CD14-positive monocyte (primary cell): ENCODE measurements at regions not wholly inside any gene's neighbourhood (a gene's known extent, or its start where the extent isn't known, plus 50 kb on each side); places are given as distances from the start of the nearest gene placed in this dataset.

Experiments used
- DNase-seq, 3 donors: peaks; one replicate each; pipeline ENCODE4 v3.0.0-alpha.2; 2011 to 2022
- H2AFZ ChIP-seq: 2 replicates; pipeline ENCODE4 v1.6.0; 2012; ENCODE audit warnings: mild to moderate bottlenecking, low read depth, low read length, inconsistent platforms; ENCODE audit not compliant: insufficient read depth, poor library complexity, severe bottlenecking
- H3K27ac ChIP-seq, 2 donors: 1 replicate in 1 of 2; 2 replicates in 1 of 2; pipeline ENCODE4 v1.5.1; 2012 to 2013; ENCODE audit warnings: low read length in 2 of 2, control low read depth in 1 of 2, inconsistent platforms in 1 of 2, low read depth in 1 of 2, mild to moderate bottlenecking in 1 of 2
- H3K27me3 ChIP-seq, 2 donors: one replicate each; pipeline versions ENCODE4 v1.6.0 to v1.6.1; 2011 to 2013; ENCODE audit warnings: low read length in 2 of 2; ENCODE audit not compliant: control insufficient read depth in 2 of 2, insufficient read depth in 2 of 2
- H3K36me3 ChIP-seq, 2 donors: replicated peaks in 1 of 2; 1 replicate in 1 of 2; 2 replicates in 1 of 2; pipeline versions ENCODE4 v1.5.1 to v1.6.1; 2012 to 2013; ENCODE audit warnings: low read length in 2 of 2, control low read depth in 1 of 2, inconsistent platforms in 1 of 2, mild to moderate bottlenecking in 1 of 2; ENCODE audit not compliant: insufficient read depth in 2 of 2, control insufficient read depth in 1 of 2
- H3K4me1 ChIP-seq, 2 donors: 1 replicate in 1 of 2; 2 replicates in 1 of 2; pipeline versions ENCODE4 v1.5.1 to v1.6.1; 2012 to 2013; ENCODE audit warnings: low read length in 2 of 2, control low read depth in 1 of 2, inconsistent platforms in 1 of 2, mild to moderate bottlenecking in 1 of 2, moderate library complexity in 1 of 2; ENCODE audit not compliant: insufficient read depth in 2 of 2, control insufficient read depth in 1 of 2
- H3K4me2 ChIP-seq: replicated peaks from 2 replicates; pipeline ENCODE3; 2012; ENCODE audit warnings: low read length, moderate library complexity, mild to moderate bottlenecking; ENCODE audit not compliant: poor library complexity, severe bottlenecking; ENCODE audit errors: extremely low read depth
- H3K4me3 ChIP-seq, 3 experiments: fragments of 200-600 bp in 1 of 3; sonication (generic) in 1 of 3; replicated peaks in 1 of 3; 1 replicate in 2 of 3; 2 replicates in 1 of 3; pipeline ENCODE4 v1.5.1; 2011 to 2013; ENCODE audit warnings: low read length in 3 of 3, mild to moderate bottlenecking in 3 of 3, control low read depth in 2 of 3, low read depth in 2 of 3, inconsistent platforms in 1 of 3, moderate library complexity in 1 of 3
- H3K79me2 ChIP-seq: 2 replicates; pipeline ENCODE4 v1.6.0; 2012; ENCODE audit warnings: mild to moderate bottlenecking, control low read depth, inconsistent platforms, low read length, moderate library complexity; ENCODE audit not compliant: insufficient read depth
- H3K9ac ChIP-seq: 2 replicates; pipeline ENCODE4 v1.6.0; 2017; ENCODE audit warnings: low read length, mild to moderate bottlenecking; ENCODE audit not compliant: insufficient read depth, poor library complexity, severe bottlenecking
- H3K9me3 ChIP-seq, 2 donors: replicated peaks in 1 of 2; 1 replicate in 1 of 2; 2 replicates in 1 of 2; pipeline versions ENCODE4 v1.5.1 to v1.6.1; 2012 to 2013; ENCODE audit warnings: low read length in 2 of 2, control low read depth in 1 of 2; ENCODE audit not compliant: control insufficient read depth in 1 of 2, insufficient read depth in 1 of 2
- H4K20me1 ChIP-seq: 2 replicates; pipeline ENCODE4 v1.6.0; 2012; ENCODE audit warnings: mild to moderate bottlenecking, low read length, control low read depth, moderate library complexity; ENCODE audit not compliant: insufficient read depth
- H3K27ac Mint-ChIP-seq, 7 donors: one replicate each; pipeline ENCODE4 v1.8.0; 2020; ENCODE audit warnings: mild to moderate bottlenecking in 7 of 7, mixed read lengths in 7 of 7, moderate library complexity in 6 of 7, inconsistent platforms in 2 of 7
- H3K27me3 Mint-ChIP-seq, 3 donors: one replicate each; pipeline ENCODE4 v1.8.0; 2021 to 2022; ENCODE audit warnings: low read depth in 3 of 3, mild to moderate bottlenecking in 3 of 3, mixed read lengths in 3 of 3, moderate library complexity in 3 of 3, inconsistent platforms in 1 of 3
- H3K36me3 Mint-ChIP-seq, 2 donors: one replicate each; pipeline ENCODE4 v1.8.0; 2020; ENCODE audit warnings: mixed read lengths in 2 of 2, inconsistent platforms in 1 of 2, mild to moderate bottlenecking in 1 of 2
- H3K4me1 Mint-ChIP-seq: one replicate; pipeline ENCODE4 v1.8.0; 2020; ENCODE audit warnings: mild to moderate bottlenecking, mixed read lengths
- H3K4me3 Mint-ChIP-seq, 2 donors: one replicate each; pipeline ENCODE4 v1.8.0; 2020; ENCODE audit warnings: mild to moderate bottlenecking in 2 of 2, mixed read lengths in 2 of 2, moderate library complexity in 1 of 2
- H3K9me3 Mint-ChIP-seq, 7 donors: one replicate each; pipeline ENCODE4 v1.8.0; 2020 to 2022; ENCODE audit warnings: mixed read lengths in 7 of 7, mild to moderate bottlenecking in 6 of 7, moderate library complexity in 6 of 7, inconsistent platforms in 2 of 7
- CTCF ChIP-seq: fragments of 200-600 bp; IDR thresholded peaks from one replicate; pipeline ENCODE4 v1.8.0; 2022; ENCODE audit warnings: antibody characterized with exemption, mild to moderate bottlenecking
- WGBS: methylation state at CpG from one replicate; pipeline ENCODE4 v1.1.5; 2013; ENCODE audit warnings: missing lambda C conversion rate; ENCODE audit not compliant: insufficient coverage; 5-methylcytosine and 5-hydroxymethylcytosine counted together
- intact Hi-C, 2 donors: fragments of 100-400 bp; cut with micrococcal nuclease; formaldehyde crosslinking; loops; one replicate each; pipeline versions ENCODE4 v1.15.0 to v1.15.1; 2023

GRCh38 chr9:11159318-11159862, 546.6 kb upstream of the PTPRD start:
- Histone ChIP-seq H2AFZ (no peak overlapping the region), H3K79me2 (no peaks in the 10 kb centered on the region), H3K4me1 (no peaks in the 10 kb centered on the region), H3K4me2 (no peak overlapping the region), H4K20me1 (no peaks in the 10 kb centered on the region), H3K9me3 (peaks cover 13 to 19% of the 10 kb centered on the region in 2 donors), H3K4me3 (no peak overlapping the region), H3K27me3 (no peaks in the 10 kb centered on the region), H3K9ac (no peak overlapping the region), H3K27ac (no peak overlapping the region), H3K36me3 (no peaks in the 10 kb centered on the region)
- intact Hi-C loops: no loop called here
- Mint-ChIP-seq H3K4me3 (no peak overlapping the region), H3K27ac (no peak overlapping the region), H3K36me3 (no peaks in the 10 kb centered on the region), H3K9me3 (peaks cover 0 to 6% (median 3%) of the 10 kb centered on the region in 7 donors), H3K4me1 (no peaks in the 10 kb centered on the region), H3K27me3 (no peaks in the 10 kb centered on the region)
- TF ChIP-seq CTCF: no peak
- DNase-seq: no peak
- WGBS: no CpG with 5 or more reads among the region's 1 CpG

DNA sequence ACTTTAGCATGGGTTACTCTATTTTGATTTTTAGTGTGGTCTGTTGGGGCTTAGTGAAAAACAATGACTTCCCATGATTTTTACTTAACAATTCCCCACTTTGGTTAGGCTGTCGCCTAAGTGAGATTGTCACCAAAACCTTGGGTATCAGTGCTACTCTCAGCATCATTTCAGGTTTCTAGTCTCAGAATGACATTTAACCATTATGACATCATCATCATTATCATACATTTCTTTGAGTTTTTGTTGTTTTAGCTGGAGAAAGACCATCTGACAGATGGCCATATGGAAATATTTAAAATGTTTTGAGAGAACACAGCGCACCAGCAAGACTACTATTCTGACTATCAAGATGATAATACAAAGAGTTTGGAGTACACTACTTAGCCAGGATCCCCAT, 551.0 kb upstream of the PTPRD start:
- H3K4me3 ChIP-seq: no peak overlapping the region
- H3K9me3 Mint-ChIP-seq: peaks cover 0 to 1% (median 0%) of the 10 kb centered on the region in 7 donors
- WGBS: 20% methylated on average over 1 of the region's 2 CpGs
- no peaks in the 10 kb centered on the region for H3K79me2 ChIP-seq
- intact Hi-C loops: no loop called here
- H3K27ac Mint-ChIP-seq: no peak overlapping the region
- H3K27me3 Mint-ChIP-seq: no peaks in the 10 kb centered on the region
- peaks cover 6 to 9% of the 10 kb centered on the region in 2 donors for H3K9me3 ChIP-seq
- no peak overlapping the region for H2AFZ ChIP-seq
- no peaks in the 10 kb centered on the region for H3K4me1 Mint-ChIP-seq
- no peak overlapping the region for H3K9ac ChIP-seq
- H3K27ac ChIP-seq: no peak overlapping the region
- DNase-seq: no peak
- no peaks in the 10 kb centered on the region for H3K36me3 ChIP-seq
- H3K4me2 ChIP-seq: no peak overlapping the region
- no peaks in the 10 kb centered on the region for H3K36me3 Mint-ChIP-seq
- H3K4me3 Mint-ChIP-seq: no peak overlapping the region
- no peak for TF ChIP-seq CTCF
- H4K20me1 ChIP-seq: no peaks in the 10 kb centered on the region
- H3K27me3 ChIP-seq: no peaks in the 10 kb centered on the region
- no peaks in the 10 kb centered on the region for H3K4me1 ChIP-seq
